Left renal pelvis (tissue), 4 donors: ENCODE measurements at regions not wholly inside any gene's neighbourhood (a gene's known extent, or its start where the extent isn't known, plus 50 kb on each side); places are given as distances from the start of the nearest gene placed in this dataset.

ENCODE experiments used
- DNase-seq, 4 donors: peaks; one replicate each; pipeline ENCODE4 v3.0.0-alpha.2; 2013; ENCODE audit warnings: low read depth in 4 of 4, low spot score in 3 of 4

DNA sequence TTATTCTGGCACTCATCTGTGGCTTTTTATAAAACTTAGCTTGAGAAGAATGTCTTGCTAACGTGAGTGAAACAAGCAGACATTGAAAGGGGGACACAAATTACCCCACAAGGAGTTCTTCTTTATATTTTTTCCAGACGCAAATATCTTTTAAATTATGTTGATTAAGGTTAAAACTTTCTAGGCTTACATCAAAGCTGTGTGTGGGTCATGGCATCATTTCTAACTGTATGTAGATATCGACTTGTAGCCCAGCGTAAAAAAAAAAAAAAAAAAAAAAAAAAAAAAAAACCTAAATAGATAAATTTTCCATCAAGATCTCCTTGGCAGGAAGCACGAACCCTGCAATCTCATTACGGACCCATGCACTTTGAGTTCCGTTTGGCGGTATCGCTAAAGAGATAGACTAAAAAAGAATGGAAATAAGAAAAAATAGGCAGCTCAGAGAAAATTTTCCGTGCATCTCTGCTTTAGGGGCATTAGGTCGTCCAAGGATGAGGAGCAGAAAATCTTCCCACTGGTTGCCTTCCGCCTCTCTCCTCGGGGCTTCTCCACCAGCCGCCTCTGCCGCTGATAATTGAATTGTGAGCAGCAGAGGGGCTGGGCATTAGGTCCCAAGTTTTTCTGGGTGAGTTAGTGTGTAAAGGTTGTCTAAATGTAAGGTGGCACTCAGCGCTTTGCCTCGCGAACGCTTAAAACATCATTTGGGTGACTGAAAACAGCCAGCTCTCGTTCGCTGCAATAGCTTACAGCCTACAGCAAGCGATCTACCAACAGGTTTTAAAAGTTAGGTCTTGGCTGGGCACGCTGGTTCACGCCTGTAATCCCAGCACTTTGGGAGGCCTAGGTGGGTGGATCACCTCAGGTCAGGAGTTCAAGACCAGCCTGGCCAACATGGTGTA is 194.0 kb downstream of the TRIM27 start:
- no peak for DNase-seq

DNA sequence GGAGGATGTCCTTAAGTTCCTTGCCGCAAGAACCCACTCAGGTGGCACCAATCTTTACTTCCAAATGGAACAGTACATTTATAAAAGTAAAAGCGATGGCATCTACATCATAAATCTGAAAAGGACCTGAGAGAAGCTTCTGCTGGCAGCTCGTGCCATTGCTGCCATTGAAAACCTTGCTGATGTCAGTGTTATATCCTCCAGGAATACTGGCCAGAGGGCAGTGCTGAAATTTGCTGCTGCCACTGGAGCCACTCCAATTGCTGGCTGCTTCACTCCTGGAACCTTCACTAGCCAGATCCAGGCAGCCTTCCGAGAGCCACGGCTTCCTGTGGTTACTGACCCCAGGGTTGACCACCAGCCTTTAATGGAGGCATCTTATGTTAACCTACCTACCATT is 191.7 kb downstream of the TRIM27 start:
- no peak for DNase-seq

DNA sequence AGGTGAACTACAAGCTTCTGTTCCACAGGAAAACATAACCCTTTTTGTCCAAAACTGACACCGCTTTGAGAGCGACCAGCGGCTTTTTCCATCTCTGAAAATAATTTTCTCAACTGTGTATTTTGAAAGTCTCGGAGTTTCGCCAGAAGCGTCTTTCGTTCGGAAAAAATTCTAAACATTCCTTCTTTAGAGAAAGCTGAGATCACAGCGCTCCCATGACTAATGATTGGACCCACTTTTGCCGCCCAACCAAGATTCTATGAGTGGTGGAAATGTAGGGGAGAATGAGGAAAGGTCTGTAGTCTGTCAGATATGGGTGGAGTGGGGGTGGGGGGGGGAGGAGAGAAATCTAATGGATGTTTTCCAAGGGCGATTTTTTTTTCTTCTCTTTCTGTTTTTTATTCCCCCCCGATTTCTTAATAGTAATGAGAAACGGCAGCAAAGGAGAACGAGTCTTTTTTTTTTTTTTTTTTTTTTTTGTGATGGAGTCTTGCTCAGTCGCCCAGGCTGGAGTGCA is 189.3 kb downstream of the TRIM27 start:
- no peak for DNase-seq

DNA sequence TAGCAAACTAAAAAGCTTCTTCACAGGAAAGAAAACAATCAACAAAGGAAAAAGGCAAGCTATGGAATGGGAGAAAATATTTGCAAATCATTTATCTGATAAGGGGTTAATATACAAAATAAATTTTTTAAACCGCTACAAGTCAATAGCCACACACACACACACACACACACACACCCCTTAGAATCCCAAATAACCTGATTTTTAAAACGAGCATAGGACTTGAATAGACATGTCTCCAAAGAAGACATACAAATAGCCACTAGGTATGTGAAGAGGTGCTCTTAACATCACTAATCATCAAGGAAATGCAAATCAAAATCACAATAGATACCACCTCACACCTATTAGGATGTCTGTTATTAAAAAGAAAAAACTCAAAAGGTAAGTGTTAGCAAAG is 187.7 kb downstream of the TRIM27 start:
- DNase-seq, result no peak

DNA sequence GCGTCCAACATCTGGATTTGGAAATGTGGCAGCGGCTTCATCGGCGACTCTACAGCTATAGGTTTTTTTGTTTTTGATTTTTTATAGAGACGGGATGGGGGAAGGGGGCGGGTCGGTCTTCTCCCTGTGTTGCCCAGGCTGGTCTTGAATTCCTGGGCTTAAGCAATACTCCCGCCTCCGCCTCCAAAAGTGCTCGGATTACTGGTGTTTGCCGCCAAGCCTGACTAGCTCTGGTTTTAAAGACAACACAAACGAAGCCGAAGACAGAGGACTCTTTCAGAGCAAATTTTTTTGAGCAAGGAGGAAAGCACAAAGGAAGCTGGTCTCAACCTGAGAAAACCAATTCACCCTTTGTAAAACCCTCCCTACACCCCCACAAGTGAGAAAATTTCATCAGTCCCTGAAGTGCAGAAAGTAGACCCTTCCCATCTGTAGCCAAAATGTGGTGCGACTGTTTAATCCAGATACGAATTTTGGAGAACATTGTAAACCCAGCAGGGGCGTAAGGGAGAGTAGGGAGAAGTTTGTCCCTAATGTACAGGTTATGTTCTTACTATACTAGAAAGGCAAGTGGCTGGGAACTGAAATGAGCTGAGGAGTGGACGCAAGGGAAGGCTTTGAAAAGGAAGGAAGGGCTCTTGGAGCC is 185.9 kb downstream of the TRIM27 start:
- no peak for DNase-seq

DNA sequence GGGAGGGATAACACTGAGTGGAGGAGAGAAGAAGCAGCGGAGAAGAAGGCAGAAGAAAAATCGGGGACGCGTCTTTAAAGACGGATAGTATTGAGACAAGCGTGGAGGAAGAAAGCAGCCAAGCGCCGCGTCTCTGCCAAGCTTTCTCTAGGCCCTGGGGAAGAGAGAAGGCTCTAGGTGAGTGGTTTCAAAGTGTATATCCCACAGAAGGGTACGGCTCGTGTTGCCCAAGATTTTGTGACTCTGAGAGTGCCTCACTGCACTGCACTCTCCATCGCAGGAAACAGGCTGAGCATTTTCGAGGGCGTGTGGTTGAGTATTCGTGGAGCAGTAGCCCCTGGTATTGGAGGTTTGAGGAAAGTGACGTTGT is 185.4 kb downstream of the TRIM27 start:
- DNase-seq, result no peak

DNA sequence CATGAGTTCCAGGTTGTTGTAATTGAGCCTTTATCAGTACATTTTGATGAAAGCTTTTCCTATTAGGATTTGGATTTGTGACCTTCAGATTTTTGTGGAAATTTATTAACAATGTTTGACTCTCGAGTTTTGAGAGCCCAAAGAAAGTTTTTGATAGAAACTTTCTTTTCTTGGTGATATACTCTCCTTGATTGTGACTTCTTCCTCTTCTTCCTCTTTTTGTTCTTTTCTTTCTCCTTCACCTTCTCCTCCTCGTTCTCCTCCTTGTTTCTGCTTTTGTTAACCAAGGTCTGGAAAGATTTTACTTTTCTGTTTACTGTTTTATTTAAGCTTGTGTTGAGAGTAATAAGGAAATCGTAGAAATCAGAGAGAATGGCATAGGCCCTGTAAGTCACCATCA is 182.4 kb downstream of the TRIM27 start:
- no peak for DNase-seq

DNA sequence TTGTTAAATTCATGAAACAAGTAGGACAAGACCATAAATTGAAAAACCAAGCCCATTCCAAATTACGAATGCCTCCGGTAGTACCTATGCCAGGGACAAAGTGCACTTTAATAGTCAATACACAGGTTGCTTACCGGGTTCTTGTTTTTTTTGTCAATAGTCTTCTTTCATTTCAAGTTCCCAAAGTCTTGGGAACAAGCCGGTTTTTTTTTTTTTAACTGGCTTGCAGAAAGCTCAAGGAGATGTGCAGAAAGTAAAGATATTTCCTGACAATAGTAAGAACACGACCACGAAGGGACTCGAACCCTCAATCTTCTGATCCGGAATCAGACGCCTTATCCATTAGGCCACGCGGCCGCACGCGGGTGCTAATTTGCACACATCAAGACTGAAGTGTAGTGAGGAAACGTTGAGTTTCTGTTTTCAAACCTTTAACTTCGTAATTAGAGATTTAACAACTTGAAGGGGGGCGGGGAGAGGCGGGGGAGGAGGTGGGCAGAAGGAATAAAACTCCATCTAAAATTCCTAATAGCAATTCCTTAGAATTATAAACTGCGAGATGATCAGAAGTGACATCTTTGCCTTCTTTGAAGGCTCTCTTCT is 181.0 kb downstream of the TRIM27 start:
- DNase-seq, result no peak

DNA sequence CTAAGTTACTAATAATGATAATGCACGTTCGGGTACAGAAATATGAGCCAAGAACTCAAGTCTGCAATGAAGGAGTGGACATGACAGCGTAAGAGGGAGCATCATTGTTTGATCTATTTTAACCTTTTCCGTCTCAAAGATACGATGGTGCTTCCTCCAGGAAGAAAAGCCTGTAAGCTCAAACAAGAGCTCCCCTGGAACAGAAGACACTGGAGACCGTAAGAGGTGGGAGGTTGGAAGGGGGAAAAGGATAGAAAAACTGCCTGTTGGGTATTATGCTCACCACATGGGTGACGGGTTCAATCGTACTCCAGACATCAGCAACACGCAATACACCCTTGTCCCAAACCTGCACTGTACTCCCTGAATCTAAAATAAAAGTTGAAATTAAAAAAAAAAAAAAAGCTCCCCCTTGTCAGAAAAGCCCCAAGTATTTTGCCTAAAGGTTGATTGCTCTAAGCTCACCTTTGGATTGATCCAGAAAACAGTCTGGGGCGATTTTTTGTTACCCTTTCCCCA is 180.5 kb downstream of the TRIM27 start:
- no peak for DNase-seq

DNA sequence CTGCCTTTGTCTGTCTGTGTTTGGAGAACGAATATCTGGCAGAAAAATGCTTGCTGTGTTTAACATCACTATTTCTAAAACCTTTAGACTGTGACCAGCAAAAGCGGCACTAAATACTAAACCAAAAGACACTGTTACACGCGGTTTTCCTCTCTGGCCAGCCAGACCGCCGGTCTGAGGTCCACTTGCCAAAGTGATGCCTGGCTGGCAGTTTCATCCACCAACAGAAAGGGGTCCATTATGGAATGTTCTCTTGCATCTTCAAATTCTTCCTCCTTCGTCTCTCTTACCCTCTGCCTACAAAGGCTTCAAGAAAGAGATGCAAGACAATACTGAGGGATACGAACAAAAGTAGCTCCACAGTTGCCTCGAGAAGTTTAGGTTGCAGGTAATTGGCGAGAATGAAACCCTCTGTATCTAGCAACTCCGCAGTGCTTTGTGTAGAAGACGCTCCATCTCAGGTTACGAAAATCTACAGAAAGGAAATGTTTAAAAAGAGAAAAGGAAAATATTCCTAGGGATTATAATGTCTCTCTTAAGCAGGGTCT is 176.6 kb downstream of the TRIM27 start:
- no peak for DNase-seq

DNA sequence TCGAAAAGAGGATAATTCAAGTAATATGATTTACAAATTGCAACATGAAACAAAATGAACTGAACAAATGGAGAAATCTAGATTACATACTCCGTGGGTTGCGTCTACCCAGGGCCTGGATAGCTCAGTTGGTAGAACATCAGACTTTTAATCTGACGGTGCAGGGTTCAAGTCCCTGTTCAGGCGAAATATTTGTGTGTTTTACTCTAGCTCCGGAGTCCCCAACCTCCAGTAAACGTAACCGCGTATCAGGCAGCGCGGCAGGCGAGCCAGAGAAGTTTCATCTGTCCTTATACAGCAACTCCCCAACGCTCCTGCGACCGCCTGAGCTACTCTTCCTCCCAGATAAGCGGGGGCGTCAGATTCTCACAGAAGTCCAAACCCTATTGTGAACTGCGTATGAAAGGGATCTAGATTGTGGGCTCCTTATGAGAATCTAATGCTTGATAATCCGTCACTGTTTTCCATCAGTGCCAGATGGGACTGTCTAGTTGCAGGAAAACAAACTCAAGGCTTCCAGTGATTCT is 176.1 kb downstream of the TRIM27 start:
- DNase-seq, result no peak

DNA sequence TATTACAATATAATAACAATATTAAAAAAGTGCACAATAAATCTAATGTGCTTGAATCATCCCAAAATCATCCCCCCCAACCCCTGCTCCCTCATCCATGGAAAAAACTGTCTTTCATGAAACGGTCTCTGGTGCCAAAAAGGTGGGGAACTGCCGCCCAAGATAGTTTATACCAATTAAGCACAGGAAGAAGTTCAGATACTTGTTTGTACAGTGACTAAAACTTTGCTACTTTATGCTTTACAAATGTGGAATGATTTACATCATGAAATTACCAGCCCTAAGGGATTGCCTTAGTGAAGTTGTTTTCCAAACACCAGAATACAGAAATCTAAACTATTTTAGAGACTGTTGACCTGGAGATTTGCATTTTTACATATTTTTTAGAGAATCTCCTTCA is 175.6 kb downstream of the TRIM27 start:
- no peak for DNase-seq

DNA sequence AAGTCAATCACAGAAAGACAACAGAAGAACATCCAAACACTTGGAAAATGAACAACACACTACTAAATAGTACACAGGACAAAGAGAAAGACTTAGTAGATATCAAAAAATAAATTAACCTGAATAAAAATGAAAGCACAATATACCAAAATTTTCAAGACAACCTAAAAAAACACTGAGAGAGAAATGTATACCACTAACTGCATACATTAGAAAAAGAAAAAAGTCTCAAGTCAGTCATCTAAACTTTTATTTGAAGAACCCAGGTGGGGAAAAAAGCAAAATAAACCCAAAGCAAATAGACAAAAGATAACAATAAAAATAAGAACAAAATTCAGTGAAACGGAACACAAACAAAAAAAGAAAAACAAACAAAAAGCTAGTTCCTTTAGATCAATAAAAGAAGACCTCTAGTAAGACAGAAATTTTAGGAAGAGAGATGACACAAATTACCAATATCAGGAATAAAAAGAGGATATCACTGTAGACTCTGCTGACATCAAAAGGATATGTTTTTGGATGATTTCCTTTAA is 172.8 kb downstream of the TRIM27 start:
- no peak for DNase-seq

DNA sequence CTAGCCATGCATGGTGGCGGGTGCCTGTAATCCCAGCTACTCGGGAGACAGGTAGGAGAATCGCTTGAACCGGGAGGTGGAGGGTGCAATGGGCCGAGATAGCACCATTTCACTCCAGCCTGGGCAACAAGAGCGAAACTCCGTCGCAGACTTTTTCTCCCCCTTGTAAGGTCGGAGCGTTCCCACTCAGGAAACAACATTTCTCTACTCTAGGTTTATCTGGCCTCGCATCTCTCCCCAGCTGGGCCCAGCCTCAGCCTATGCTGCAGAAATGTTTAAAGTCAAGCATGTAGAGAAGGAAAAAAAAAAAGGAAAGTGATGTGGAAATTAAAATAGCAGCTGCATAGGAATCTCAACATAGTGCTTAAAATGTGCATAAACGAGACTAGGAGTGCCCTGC is 172.3 kb downstream of the TRIM27 start:
- no peak for DNase-seq

DNA sequence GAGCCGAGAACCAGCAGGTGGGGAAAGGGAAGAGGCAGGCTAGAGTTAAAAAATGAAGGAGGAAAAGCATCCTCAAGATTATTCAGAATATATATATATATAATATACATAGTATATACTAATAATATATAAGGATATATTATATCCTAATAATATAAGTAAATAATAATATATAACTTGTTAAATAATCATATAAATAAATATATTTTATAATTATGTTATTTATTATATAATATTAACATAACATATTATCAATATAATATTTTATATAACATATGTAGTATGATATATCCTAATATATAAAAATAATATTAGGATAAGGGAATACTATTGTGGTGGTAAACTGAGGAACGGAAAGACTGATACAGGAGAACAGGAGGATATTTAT is 171.8 kb downstream of the TRIM27 start:
- DNase-seq, result no peak

DNA sequence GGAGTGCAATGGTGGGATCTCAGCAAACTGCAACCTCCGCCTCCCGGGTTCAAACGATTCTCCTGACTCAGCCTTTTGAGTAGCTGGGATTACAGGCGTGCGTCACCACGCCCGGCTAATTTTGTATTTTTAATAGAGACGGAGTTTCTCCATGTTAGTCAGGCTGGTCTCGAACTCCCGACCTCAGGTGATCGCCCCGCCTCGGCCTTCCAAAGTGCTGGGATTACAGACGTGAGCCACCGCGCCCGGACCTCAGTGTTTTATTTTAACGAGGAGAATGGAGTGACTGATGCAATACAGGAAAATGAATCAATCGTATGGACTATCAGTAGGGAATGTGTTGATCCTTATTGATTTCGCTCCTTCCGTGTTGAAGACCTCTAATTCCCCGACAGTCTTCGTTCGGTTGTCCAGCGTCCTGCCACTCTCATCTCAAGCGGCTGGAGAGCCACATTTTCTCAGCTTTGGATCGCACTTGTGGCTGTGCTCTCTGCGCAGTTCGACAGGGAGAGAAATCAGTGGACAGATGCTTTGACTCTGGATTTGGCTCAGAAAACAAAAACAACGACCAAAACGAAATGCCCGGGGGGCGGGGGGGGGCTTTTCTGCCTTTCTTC is 166.2 kb downstream of the TRIM27 start:
- DNase-seq, result no peak

DNA sequence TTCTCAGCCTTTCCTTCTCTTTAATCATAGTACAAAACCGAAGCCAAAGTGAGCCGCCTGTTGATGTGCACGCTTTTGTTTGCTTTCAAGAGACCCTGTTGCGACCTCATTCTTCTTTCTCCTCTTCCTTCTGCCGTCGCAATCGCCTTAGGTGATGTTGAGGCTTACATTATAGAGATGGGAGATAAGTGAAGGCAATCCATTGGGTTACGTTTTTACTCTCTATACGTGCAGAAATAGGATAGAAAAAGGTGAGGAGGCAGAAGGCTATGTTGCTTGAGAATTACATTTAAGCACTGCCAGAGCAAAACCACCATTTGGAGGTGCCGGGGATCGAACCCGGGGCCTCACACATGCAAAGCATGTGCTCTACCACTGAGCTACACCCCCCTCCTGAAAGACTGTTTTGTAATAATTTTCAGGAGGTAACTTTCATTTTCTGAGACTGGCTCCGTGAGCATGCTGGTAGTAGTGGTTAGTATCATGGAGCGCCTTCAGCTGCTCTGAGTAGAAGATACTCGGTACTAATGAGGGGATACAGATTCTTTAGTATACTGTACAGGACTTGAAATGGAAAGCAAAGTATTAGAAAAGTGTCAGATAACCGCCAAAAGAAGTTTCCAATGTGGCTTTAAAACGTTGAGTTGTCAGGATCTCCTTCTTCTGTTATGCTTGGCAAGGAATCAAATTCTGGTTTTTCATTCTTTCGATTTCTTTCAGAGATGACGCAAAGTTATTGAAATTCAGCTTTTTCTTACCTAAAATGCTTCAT is 165.6 kb downstream of the TRIM27 start:
- no peak for DNase-seq

DNA sequence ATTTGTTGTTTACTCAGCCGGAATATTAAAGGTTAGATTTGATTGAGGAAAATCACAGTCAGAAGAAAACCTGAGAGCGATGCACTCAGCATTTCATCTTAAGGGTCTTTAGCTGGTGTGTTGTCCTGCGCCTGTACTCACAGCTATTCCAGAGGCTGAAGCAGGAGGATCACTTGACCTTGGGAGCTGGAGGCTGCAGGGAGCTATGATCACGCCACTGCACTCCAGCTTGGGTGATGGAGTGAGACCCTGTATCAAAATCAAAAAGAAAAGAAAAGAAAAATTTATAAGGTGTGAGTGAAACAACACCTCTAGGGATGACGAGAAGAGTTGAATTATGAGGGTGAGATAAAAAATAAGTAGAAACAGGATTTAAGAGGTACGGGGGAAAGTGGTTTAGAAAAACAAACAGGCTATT is 165.0 kb downstream of the TRIM27 start:
- DNase-seq, result no peak

DNA sequence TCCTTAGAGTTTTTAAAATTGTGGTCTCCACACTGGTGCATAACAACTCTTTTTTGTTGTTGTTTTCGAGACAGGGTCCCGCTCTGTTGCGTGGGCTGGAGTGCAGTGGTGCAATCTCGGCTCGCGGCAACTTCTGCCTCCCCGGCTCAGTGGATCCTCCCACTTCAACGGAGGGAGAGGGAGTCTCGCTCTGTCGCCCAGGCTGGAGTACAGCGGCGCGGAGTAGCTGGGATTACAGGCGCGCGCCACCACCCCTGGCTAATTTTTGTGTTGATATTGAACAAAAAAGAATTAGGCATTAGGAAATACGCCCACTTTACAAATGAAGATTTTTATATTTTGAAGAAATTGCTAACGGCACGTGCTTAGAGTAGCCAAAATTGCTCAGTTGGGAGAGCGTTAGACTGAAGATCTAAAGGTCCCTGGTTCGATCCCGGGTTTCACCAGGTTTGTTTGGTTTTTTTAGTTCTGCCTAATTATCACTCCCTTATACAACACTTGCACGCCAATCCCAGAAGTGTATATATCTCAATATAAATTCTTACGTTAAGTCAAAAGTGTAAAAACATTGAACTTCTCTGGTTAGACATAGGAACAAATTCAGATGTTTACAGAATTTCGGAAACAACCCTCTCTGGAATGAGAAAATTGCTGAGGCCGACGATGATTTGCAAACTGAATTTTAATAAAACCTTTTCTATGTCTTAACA is 159.6 kb downstream of the TRIM27 start:
- no peak for DNase-seq
